ENCODE measurements at regions not wholly inside any gene's neighbourhood (a gene's known extent, or its start where the extent isn't known, plus 50 kb on each side); places are given as distances from the start of the nearest gene placed in this dataset.

DNA sequence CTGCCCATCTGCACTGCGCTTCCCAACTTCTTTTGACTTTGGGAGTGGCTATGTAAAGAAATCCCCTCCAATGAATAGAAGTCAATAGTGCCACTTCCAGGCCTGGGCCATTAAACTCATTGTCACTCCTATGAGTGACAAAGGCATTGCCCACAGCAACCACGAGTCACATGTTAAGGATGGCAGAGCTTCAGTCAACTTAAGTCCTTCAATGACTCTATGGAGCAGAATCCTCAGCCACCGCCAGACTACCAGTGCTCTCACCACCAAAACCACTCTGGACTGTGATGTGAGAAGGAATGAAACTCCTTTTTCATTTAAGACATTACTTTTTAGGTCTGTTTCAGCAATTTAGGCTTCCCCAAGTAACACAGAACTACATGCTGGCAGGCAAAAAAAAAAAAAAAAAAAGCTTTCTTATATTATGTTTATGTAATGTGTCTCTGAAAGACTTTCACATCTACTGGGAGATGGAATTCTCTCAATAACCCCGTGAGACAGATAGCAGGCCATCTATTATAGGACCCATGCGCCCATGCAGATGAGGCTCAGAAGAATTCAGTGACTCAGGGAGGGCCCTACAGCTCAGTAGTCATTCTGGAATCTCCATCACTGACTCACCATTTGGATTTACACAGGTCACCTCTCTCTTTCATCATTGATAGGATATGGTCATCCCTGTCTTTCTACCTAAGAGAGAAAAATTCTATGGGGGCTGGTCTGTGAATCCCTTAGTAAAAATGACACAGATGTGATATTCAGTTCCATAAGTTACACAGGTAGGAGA is 180.5 kb downstream of the CEMIP2 start:
- TF ChIP-seq, protein P1, sequence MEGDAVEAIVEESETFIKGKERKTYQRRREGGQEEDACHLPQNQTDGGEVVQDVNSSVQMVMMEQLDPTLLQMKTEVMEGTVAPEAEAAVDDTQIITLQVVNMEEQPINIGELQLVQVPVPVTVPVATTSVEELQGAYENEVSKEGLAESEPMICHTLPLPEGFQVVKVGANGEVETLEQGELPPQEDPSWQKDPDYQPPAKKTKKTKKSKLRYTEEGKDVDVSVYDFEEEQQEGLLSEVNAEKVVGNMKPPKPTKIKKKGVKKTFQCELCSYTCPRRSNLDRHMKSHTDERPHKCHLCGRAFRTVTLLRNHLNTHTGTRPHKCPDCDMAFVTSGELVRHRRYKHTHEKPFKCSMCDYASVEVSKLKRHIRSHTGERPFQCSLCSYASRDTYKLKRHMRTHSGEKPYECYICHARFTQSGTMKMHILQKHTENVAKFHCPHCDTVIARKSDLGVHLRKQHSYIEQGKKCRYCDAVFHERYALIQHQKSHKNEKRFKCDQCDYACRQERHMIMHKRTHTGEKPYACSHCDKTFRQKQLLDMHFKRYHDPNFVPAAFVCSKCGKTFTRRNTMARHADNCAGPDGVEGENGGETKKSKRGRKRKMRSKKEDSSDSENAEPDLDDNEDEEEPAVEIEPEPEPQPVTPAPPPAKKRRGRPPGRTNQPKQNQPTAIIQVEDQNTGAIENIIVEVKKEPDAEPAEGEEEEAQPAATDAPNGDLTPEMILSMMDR (IDR thresholded peaks at IDR 0.05; ENCODE audit: extremely low read depth in 1 of 2, insufficient read depth in 1 of 2, low read depth in 1 of 2, low read length in 2 of 2): no peak
- TF ChIP-seq EZH2 (IDR thresholded peaks at IDR 0.05; ENCODE audit: borderline replicate concordance, low read depth, low read length, severe bottlenecking) (no peak), POLR2A (IDR thresholded peaks at IDR 0.05; ENCODE audit: low read depth, low read length) (no peak), JUN (IDR thresholded peaks at IDR 0.05; ENCODE audit: borderline replicate concordance, insufficient read depth, insufficient read length, low read depth) (no peak), MYC (IDR thresholded peaks at IDR 0.05; ENCODE audit: low read depth, low read length) (no peak)
- TF ChIP-seq, protein P2, sequence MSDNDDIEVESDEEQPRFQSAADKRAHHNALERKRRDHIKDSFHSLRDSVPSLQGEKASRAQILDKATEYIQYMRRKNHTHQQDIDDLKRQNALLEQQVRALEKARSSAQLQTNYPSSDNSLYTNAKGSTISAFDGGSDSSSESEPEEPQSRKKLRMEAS (IDR thresholded peaks at IDR 0.05; ENCODE audit: insufficient read depth, insufficient read length): no peak

All from endothelial cell of umbilical vein (primary cell).